B cell (primary cell): ENCODE measurements at regions not wholly inside any gene's neighbourhood (a gene's known extent, or its start where the extent isn't known, plus 50 kb on each side); places are given as distances from the start of the nearest gene placed in this dataset.

Experiments used
- CTCF ChIP-seq: fragments of 200-600 bp; IDR thresholded peaks from one replicate; pipeline ENCODE4 v1.8.0; 2022; ENCODE audit warnings: antibody characterized with exemption, mild to moderate bottlenecking
- EZH2 ChIP-seq: IDR thresholded peaks from 2 replicates; pipeline ENCODE4 v1.6.1; 2012; ENCODE audit warnings: borderline replicate concordance, low read depth, mild to moderate bottlenecking, moderate library complexity, low read length; ENCODE audit not compliant: insufficient read depth, poor library complexity, severe bottlenecking

- TF ChIP-seq CTCF = no peak
- TF ChIP-seq EZH2 = no peak
Measured at GRCh38 chr5:88557881-88558280, 289.2 kb upstream of the TMEM161B start.
